DMS53 treated with DMSO at 0.1 percent for 48 hours (cell line): ENCODE measurements at regions not wholly inside any gene's neighbourhood (a gene's known extent, or its start where the extent isn't known, plus 50 kb on each side); places are given as distances from the start of the nearest gene placed in this dataset.

Experiments used
- DNase-seq: peaks from one replicate; lab custom pipeline; 2025; ENCODE audit not compliant: unreplicated experiment; lab: John Stamatoyannopoulos, UW

GRCh38 chr9:110048976-110049698 is 158.8 kb downstream of the C9orf152 start:
- peak; percentile 9 for DNase-seq

- DNase-seq: no peak
Observed at GRCh38 chr9:110049699-110050450, 158.1 kb downstream of the C9orf152 start.

GRCh38 chr9:110050925-110051355 is 157.0 kb downstream of the C9orf152 start:
- DNase-seq: no peak

- no peak for DNase-seq
Observed at GRCh38 chr9:110056062-110056461, 151.9 kb downstream of the C9orf152 start.

GRCh38 chr9:110058304-110058953 is 149.5 kb downstream of the C9orf152 start:
- DNase-seq: peak; percentile 34

GRCh38 chr9:110059461-110059860 is 148.5 kb downstream of the C9orf152 start:
- DNase-seq: no peak

GRCh38 chr9:110064803-110065202 is 143.2 kb downstream of the C9orf152 start:
- no peak for DNase-seq

- DNase-seq: no peak
Observed at GRCh38 chr9:110065532-110065931, 142.4 kb downstream of the C9orf152 start.

- DNase-seq: no peak
Observed at GRCh38 chr9:110066929-110067716, 140.8 kb downstream of the C9orf152 start.

- no peak for DNase-seq
Observed at GRCh38 chr9:110068212-110068611, 139.7 kb downstream of the C9orf152 start.

- DNase-seq: no peak
Observed at GRCh38 chr9:110069326-110070248, 138.4 kb downstream of the C9orf152 start.

- no peak for DNase-seq
Observed at GRCh38 chr9:110072597-110073355, 135.2 kb downstream of the C9orf152 start.

- no peak for DNase-seq
Observed at GRCh38 chr9:110073356-110073905, 134.5 kb downstream of the C9orf152 start.

- no peak for DNase-seq
Observed at GRCh38 chr9:110076894-110077725, 130.8 kb downstream of the C9orf152 start.

- no peak for DNase-seq
Observed at GRCh38 chr9:110077925-110078324, 130.0 kb downstream of the C9orf152 start.

GRCh38 chr9:110078604-110079003 is 129.4 kb downstream of the C9orf152 start:
- no peak for DNase-seq

- DNase-seq: no peak
Observed at GRCh38 chr9:110081395-110081794, 126.6 kb downstream of the C9orf152 start.

- DNase-seq: no peak
Observed at GRCh38 chr9:110083866-110084265, 124.1 kb downstream of the C9orf152 start.
